HepG2 (cell line): ENCODE measurements at regions not wholly inside any gene's neighbourhood (a gene's known extent, or its start where the extent isn't known, plus 50 kb on each side); places are given as distances from the start of the nearest gene placed in this dataset.

Experiments used
- ATAC-seq: fragments of 200-7000 bp; cut with Tn5 transposase; 3 replicates; pipeline ENCODE4 v1.9.1; 2020; ENCODE audit warnings: mild to moderate bottlenecking, moderate library complexity
- BruUV-seq: library from RNA; stranded (reverse); fragments of 400-500 nt; replicated peaks from 2 replicates; lab custom pipeline; 2021; lab: Mats Ljungman, UMichigan
- CTCF ChIA-PET: fragments of 300-600 bp; formaldehyde crosslinking; extraction: SDS; loops from one replicate; lab custom pipeline; 2021; ENCODE audit warnings: low total read pairs, inconsistent platforms, low intra/inter-chr PET ratio; lab: Yijun Ruan, JAX
- POLR2A ChIA-PET: fragments of 350-600 bp; sonication (Branson Sonifier 250); formaldehyde crosslinking; loops from one replicate; lab custom pipeline; 2020; ENCODE audit warnings: antibody characterized with exemption, inconsistent platforms; lab: Yijun Ruan, JAX
- DNase-seq: peaks from one replicate; pipeline ENCODE4 v3.0.0-alpha.2; 2015; ENCODE audit warnings: low spot score
- FAIRE-seq: peaks from 3 replicates; lab custom pipeline; 2011; peaks lifted over from hg19 to GRCh38; lab: Jason Lieb, UNC
- H2AFZ ChIP-seq: one replicate; pipeline ENCODE4 v1.6.1; 2011; ENCODE audit warnings: low read length, inconsistent platforms
- H3K27ac ChIP-seq: fragments of 300-600 bp; 3 replicates; pipeline ENCODE4 v1.8.0; 2011; ENCODE audit warnings: mixed run types, mild to moderate bottlenecking, mixed read lengths, low read length, inconsistent platforms; ENCODE audit not compliant: insufficient read depth; ENCODE audit errors: extremely low read length
- H3K27me3 ChIP-seq, 2 experiments: fragments of 200-600 bp in 1 of 2; 2 replicates in 1 of 2; 3 replicates in 1 of 2; pipeline versions ENCODE4 v1.6.0 to v1.8.0; 2011; ENCODE audit warnings: low read length in 2 of 2, mild to moderate bottlenecking in 2 of 2, moderate library complexity in 2 of 2, inconsistent platforms in 1 of 2; ENCODE audit not compliant: insufficient read depth in 2 of 2, control insufficient read depth in 1 of 2
- H3K36me3 ChIP-seq, 2 experiments: fragments of 200-600 bp in 1 of 2; replicated peaks in 1 of 2; 2 replicates in 1 of 2; 3 replicates in 1 of 2; pipeline versions ENCODE4 v1.5.1 to v1.8.0; 2011; ENCODE audit warnings: low read length in 2 of 2, inconsistent platforms in 1 of 2; ENCODE audit not compliant: insufficient read depth in 2 of 2, control insufficient read depth in 1 of 2
- H3K4me1 ChIP-seq: 2 replicates; pipeline ENCODE4 v1.5.1; 2012; ENCODE audit warnings: low read length, inconsistent platforms; ENCODE audit not compliant: insufficient read depth
- H3K4me2 ChIP-seq: 2 replicates; pipeline ENCODE4 v1.6.0; 2011; ENCODE audit warnings: low read depth, low read length, inconsistent platforms
- H3K4me3 ChIP-seq, 3 experiments: fragments of 200-600 bp in 1 of 3; sonication (generic), shearing (Covaris generic) in 1 of 3; replicated peaks in 1 of 3; 2 replicates each; pipeline ENCODE4 v1.5.1; 2011 to 2016; ENCODE audit warnings: low read length in 3 of 3, inconsistent platforms in 2 of 3, low read depth in 2 of 3, mild to moderate bottlenecking in 2 of 3, control low read depth in 1 of 3, mixed read lengths in 1 of 3; ENCODE audit not compliant: insufficient read depth in 1 of 3
- H3K79me2 ChIP-seq: one replicate; pipeline ENCODE4 v1.6.1; 2011; ENCODE audit warnings: low read length, inconsistent platforms; ENCODE audit not compliant: insufficient read depth
- H3K9ac ChIP-seq: 2 replicates; pipeline ENCODE4 v1.6.0; 2011; ENCODE audit warnings: mild to moderate bottlenecking, low read depth, low read length, inconsistent platforms; ENCODE audit not compliant: insufficient read depth
- H3K9me3 ChIP-seq: 2 replicates; pipeline ENCODE4 v1.5.1; 2012; ENCODE audit warnings: mild to moderate bottlenecking, low read length
- H4K20me1 ChIP-seq: 2 replicates; pipeline ENCODE4 v1.6.0; 2011; ENCODE audit warnings: inconsistent platforms, mild to moderate bottlenecking, low read length, moderate library complexity; ENCODE audit not compliant: insufficient read depth
- HES4 ChIP-seq: sonication (generic); formaldehyde crosslinking; IDR thresholded peaks from 2 replicates; pipeline ENCODE4 v1.9.0; 2021; ENCODE audit warnings: mild to moderate bottlenecking, missing genetic modification reagents, borderline replicate concordance
- HMGXB3 ChIP-seq: sonication (generic); formaldehyde crosslinking; IDR thresholded peaks from 2 replicates; pipeline ENCODE4 v1.4.0; 2020; ENCODE audit warnings: missing genetic modification reagents, borderline replicate concordance
- MBNL3 ChIP-seq: fragments of 250-450 bp; sonication (Bioruptor Pico); conservative IDR thresholded peaks from 2 replicates; pipeline ENCODE4 v1.8.0; 2022; ENCODE audit warnings: mild to moderate bottlenecking, inconsistent platforms
- MEIS1 ChIP-seq: sonication (generic); formaldehyde crosslinking; IDR thresholded peaks from 2 replicates; pipeline ENCODE4 v1.9.0; 2021; ENCODE audit warnings: mild to moderate bottlenecking, missing genetic modification reagents, moderate library complexity, borderline replicate concordance
- POLR2AphosphoS5 ChIP-seq: IDR thresholded peaks from 2 replicates; pipeline ENCODE4 v1.6.1; 2012; ENCODE audit warnings: low read depth, low read length
- PRMT3 ChIP-seq: sonication (generic); formaldehyde crosslinking; IDR thresholded peaks from 2 replicates; pipeline ENCODE4 v1.8.1; 2022; ENCODE audit warnings: low read depth, mild to moderate bottlenecking, moderate library complexity, missing genetic modification reagents, borderline replicate concordance
- SOX13 ChIP-seq, 3 experiments: fragments of 450-650 bp in 1 of 3; sonication (generic) in 1 of 3; formaldehyde crosslinking in 1 of 3; IDR thresholded peaks in 2 of 3; conservative IDR thresholded peaks in 1 of 3; 2 replicates each; pipeline versions ENCODE4 v1.5.0 to v1.6.1; 2016 to 2020; ENCODE audit warnings: antibody characterized with exemption in 1 of 3, mild to moderate bottlenecking in 1 of 3, missing compliant biosample characterization in 1 of 3, missing genetic modification reagents in 1 of 3, moderate library complexity in 1 of 3
- ZNF441 ChIP-seq: sonication (generic); formaldehyde crosslinking; IDR thresholded peaks from 2 replicates; pipeline ENCODE4 v1.7.0; 2021; ENCODE audit warnings: missing genetic modification reagents, borderline replicate concordance
- ZNF574 ChIP-seq: sonication (generic); formaldehyde crosslinking; IDR thresholded peaks from 2 replicates; pipeline ENCODE4 v1.4.0; 2020; ENCODE audit warnings: missing genetic modification reagents
- WGBS: methylation state at CpG from one replicate; pipeline ENCODE4 v1.1.6; 2017; ENCODE audit warnings: low lambda C conversion rate; 5-methylcytosine and 5-hydroxymethylcytosine counted together
- in situ Hi-C: cut with HindIII; loops from 2 replicates; pipeline ENCODE4 v1.10.0; 2017; ENCODE audit warnings: low pct_unique_long_range_greater_than_20kb; ENCODE audit not compliant: extremely low pct_ligation_motif_present
- intact Hi-C: fragments of 100-400 bp; cut with micrococcal nuclease; formaldehyde crosslinking; loops from one replicate; pipeline ENCODE4 v1.10.0; 2022; ENCODE audit not compliant: unreplicated experiment

- no peaks in the 10 kb centered on the region for H4K20me1 ChIP-seq
- no peak overlapping the region for H2AFZ ChIP-seq
- DNase-seq (peak; percentile 4), ATAC-seq (no peak), FAIRE-seq (no peak)
- intact Hi-C loops, result no loop called here
- H3K27me3 ChIP-seq, result no peaks in the 10 kb centered on the region
- H3K9ac ChIP-seq, result no peak overlapping the region
- in situ Hi-C loops, result no loop called here
- no peaks in the 10 kb centered on the region for H3K36me3 ChIP-seq
- no TSS peak for BruUV-seq
- H3K4me1 ChIP-seq, result no peaks in the 10 kb centered on the region
- ChIA-PET CTCF (no interaction called here), POLR2A (no interaction called here)
- no peaks in the 10 kb centered on the region for H3K79me2 ChIP-seq
- 3% methylated on average over 7 of the region's 7 CpGs for WGBS
- no peak overlapping the region for H3K27ac ChIP-seq
- no peak overlapping the region for H3K4me2 ChIP-seq
- no peak overlapping the region for H3K4me3 ChIP-seq
- no peaks in the 10 kb centered on the region for H3K9me3 ChIP-seq
- TF ChIP-seq HMGXB3 (CRISPR knock-in tag) (no peak), PRMT3 (CRISPR knock-in tag) (no peak), ZNF441 (CRISPR knock-in tag) (no peak), MBNL3 (CRISPR knock-in tag) (no peak), SOX13 (IDR thresholded peaks at IDR 0.05) (no peak), SOX13 (CRISPR knock-in tag; conservative IDR thresholded peaks at IDR 0.05 in 1 of 2, IDR thresholded peaks at IDR 0.05 in 1 of 2) (no peak), ZNF574 (CRISPR knock-in tag) (no peak), HES4 (CRISPR knock-in tag) (no peak), POLR2AphosphoS5 (no peak), MEIS1 (no peak)
Measured at GRCh38 chr11:23903044-23903704, 593.7 kb upstream of the LUZP2 start.
